K562 (cell line): ENCODE measurements at regions not wholly inside any gene's neighbourhood (a gene's known extent, or its start where the extent isn't known, plus 50 kb on each side); places are given as distances from the start of the nearest gene placed in this dataset.

Experiments used
- CEBPB ChIP-seq: fragments of 450-650 bp; IDR thresholded peaks from 2 replicates; pipeline ENCODE4 v1.6.1; 2016; ENCODE audit warnings: missing genetic modification characterization, missing compliant biosample characterization
- EP400 ChIP-seq: fragments of 450-650 bp; IDR thresholded peaks from 2 replicates; pipeline ENCODE4 v1.6.1; 2017; ENCODE audit warnings: antibody characterized with exemption, mild to moderate bottlenecking, moderate library complexity
- EZH2 ChIP-seq: IDR thresholded peaks from 2 replicates; pipeline ENCODE4 v1.6.1; 2012; ENCODE audit warnings: low read depth, mild to moderate bottlenecking, inconsistent platforms, low read length, borderline replicate concordance
- HDAC1 ChIP-seq, 2 experiments: fragments of 450-650 bp; IDR thresholded peaks; 2 replicates each; pipeline ENCODE4 v1.6.1; 2016 to 2017; ENCODE audit warnings: inconsistent platforms in 1 of 2, mild to moderate bottlenecking in 1 of 2, moderate library complexity in 1 of 2
- PCBP2 ChIP-seq: fragments of 200-400 bp; formaldehyde crosslinking; IDR thresholded peaks from 2 replicates; pipeline ENCODE4 v1.6.1; 2018; ENCODE audit warnings: low read length, low read depth, mild to moderate bottlenecking, moderate library complexity; ENCODE audit not compliant: poor library complexity, severe bottlenecking
- PHF21A ChIP-seq: fragments of 450-650 bp; IDR thresholded peaks from 2 replicates; pipeline ENCODE4 v1.6.1; 2017; ENCODE audit warnings: low read depth, borderline replicate concordance
- RB1 ChIP-seq: fragments of 450-650 bp; IDR thresholded peaks from 2 replicates; pipeline ENCODE4 v1.6.1; 2017; ENCODE audit warnings: low read depth, mild to moderate bottlenecking
- SPI1 ChIP-seq: IDR thresholded peaks from 2 replicates; pipeline ENCODE4 v1.6.1; 2011; ENCODE audit warnings: low read depth, low read length, control low read depth, borderline replicate concordance
- USF2 ChIP-seq: sonication (generic); formaldehyde crosslinking; IDR thresholded peaks from 2 replicates; pipeline ENCODE4 v1.5.0; 2020; ENCODE audit warnings: missing genetic modification reagents
- ZNF583 ChIP-seq: fragments of 250-450 bp; sonication (Bioruptor Pico); IDR thresholded peaks from 2 replicates; pipeline ENCODE4 v1.4.0; 2020
- TF ChIP-seq, protein P1 (sequence below), 2 experiments: fragments of 450-650 bp in 1 of 2; sonication (generic) in 1 of 2; formaldehyde crosslinking in 1 of 2; IDR thresholded peaks; 2 replicates each; pipeline versions ENCODE4 v1.7.1 to v1.9.0; 2016 to 2022; ENCODE audit warnings: inconsistent platforms in 1 of 2, mild to moderate bottlenecking in 1 of 2, missing genetic modification reagents in 1 of 2
- TF ChIP-seq, protein P2 (sequence below), 3 experiments: IDR thresholded peaks in 2 of 3; conservative IDR thresholded peaks in 1 of 3; 2 replicates each; pipeline ENCODE4 v1.5.1; 2011 to 2012; ENCODE audit warnings: low read length in 3 of 3, mild to moderate bottlenecking in 3 of 3, control low read depth in 2 of 3, improper control_type of control experiment in 1 of 3, inconsistent platforms in 1 of 3, low read depth in 1 of 3, mixed read lengths in 1 of 3, moderate library complexity in 1 of 3; ENCODE audit not compliant: insufficient read depth in 2 of 3

DNA sequence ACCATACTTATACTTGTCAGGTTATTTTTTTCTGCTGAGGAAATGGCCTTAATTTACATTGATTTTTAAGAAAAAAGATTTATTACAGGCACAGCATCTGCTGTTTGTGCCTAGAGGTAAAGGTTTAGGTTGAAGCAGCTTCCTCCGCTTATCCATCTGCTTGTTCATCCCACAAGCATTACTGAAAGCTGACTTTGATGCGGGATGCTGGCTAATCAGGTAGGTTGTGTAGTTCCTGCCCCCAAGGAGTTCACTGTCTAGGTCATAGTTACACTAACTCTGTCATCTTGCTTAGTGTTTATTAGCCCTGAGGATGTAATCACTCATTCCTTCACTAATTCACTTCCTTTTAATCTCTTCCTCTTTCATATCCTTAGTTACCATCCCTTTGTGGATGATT is 377.7 kb upstream of the KAZN start:
- TF ChIP-seq RB1 = no peak
- no peak for TF ChIP-seq EZH2
- TF ChIP-seq CEBPB (tag) = no peak
- no peak for TF ChIP-seq USF2 (CRISPR knock-in tag)
- no peak for TF ChIP-seq SPI1
- TF ChIP-seq PHF21A = no peak
- TF ChIP-seq ZNF583 (CRISPR knock-in tag) = no peak
- no peak for TF ChIP-seq PCBP2
- no peak for TF ChIP-seq HDAC1 (IDR thresholded peaks at IDR 0.05)
- TF ChIP-seq, protein P1, sequence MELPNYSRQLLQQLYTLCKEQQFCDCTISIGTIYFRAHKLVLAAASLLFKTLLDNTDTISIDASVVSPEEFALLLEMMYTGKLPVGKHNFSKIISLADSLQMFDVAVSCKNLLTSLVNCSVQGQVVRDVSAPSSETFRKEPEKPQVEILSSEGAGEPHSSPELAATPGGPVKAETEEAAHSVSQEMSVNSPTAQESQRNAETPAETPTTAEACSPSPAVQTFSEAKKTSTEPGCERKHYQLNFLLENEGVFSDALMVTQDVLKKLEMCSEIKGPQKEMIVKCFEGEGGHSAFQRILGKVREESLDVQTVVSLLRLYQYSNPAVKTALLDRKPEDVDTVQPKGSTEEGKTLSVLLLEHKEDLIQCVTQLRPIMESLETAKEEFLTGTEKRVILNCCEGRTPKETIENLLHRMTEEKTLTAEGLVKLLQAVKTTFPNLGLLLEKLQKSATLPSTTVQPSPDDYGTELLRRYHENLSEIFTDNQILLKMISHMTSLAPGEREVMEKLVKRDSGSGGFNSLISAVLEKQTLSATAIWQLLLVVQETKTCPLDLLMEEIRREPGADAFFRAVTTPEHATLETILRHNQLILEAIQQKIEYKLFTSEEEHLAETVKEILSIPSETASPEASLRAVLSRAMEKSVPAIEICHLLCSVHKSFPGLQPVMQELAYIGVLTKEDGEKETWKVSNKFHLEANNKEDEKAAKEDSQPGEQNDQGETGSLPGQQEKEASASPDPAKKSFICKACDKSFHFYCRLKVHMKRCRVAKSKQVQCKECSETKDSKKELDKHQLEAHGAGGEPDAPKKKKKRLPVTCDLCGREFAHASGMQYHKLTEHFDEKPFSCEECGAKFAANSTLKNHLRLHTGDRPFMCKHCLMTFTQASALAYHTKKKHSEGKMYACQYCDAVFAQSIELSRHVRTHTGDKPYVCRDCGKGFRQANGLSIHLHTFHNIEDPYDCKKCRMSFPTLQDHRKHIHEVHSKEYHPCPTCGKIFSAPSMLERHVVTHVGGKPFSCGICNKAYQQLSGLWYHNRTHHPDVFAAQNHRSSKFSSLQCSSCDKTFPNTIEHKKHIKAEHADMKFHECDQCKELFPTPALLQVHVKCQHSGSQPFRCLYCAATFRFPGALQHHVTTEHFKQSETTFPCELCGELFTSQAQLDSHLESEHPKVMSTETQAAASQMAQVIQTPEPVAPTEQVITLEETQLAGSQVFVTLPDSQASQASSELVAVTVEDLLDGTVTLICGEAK (IDR thresholded peaks at IDR 0.05) = no peak
- TF ChIP-seq, protein P1 (CRISPR knock-in tag; IDR thresholded peaks at IDR 0.05) = no peak
- TF ChIP-seq, protein P2, sequence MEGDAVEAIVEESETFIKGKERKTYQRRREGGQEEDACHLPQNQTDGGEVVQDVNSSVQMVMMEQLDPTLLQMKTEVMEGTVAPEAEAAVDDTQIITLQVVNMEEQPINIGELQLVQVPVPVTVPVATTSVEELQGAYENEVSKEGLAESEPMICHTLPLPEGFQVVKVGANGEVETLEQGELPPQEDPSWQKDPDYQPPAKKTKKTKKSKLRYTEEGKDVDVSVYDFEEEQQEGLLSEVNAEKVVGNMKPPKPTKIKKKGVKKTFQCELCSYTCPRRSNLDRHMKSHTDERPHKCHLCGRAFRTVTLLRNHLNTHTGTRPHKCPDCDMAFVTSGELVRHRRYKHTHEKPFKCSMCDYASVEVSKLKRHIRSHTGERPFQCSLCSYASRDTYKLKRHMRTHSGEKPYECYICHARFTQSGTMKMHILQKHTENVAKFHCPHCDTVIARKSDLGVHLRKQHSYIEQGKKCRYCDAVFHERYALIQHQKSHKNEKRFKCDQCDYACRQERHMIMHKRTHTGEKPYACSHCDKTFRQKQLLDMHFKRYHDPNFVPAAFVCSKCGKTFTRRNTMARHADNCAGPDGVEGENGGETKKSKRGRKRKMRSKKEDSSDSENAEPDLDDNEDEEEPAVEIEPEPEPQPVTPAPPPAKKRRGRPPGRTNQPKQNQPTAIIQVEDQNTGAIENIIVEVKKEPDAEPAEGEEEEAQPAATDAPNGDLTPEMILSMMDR (IDR thresholded peaks at IDR 0.05 in 2 of 3, conservative IDR thresholded peaks at IDR 0.05 in 1 of 3; ENCODE audit: insufficient read depth in 2 of 3, low read depth in 1 of 3, low read length in 3 of 3) = no peak
- no peak for TF ChIP-seq EP400
